HepG2 (cell line): ENCODE measurements at regions not wholly inside any gene's neighbourhood (a gene's known extent, or its start where the extent isn't known, plus 50 kb on each side); places are given as distances from the start of the nearest gene placed in this dataset.

ENCODE experiments used
- ATAC-seq: fragments of 200-7000 bp; cut with Tn5 transposase; 3 replicates; pipeline ENCODE4 v1.9.1; 2020; ENCODE audit warnings: mild to moderate bottlenecking, moderate library complexity
- BruUV-seq: library from RNA; stranded (reverse); fragments of 400-500 nt; replicated peaks from 2 replicates; lab custom pipeline; 2021; lab: Mats Ljungman, UMichigan
- CTCF ChIA-PET: fragments of 300-600 bp; formaldehyde crosslinking; extraction: SDS; loops from one replicate; lab custom pipeline; 2021; ENCODE audit warnings: low total read pairs, inconsistent platforms, low intra/inter-chr PET ratio; lab: Yijun Ruan, JAX
- POLR2A ChIA-PET: fragments of 350-600 bp; sonication (Branson Sonifier 250); formaldehyde crosslinking; loops from one replicate; lab custom pipeline; 2020; ENCODE audit warnings: antibody characterized with exemption, inconsistent platforms; lab: Yijun Ruan, JAX
- DNase-seq: peaks from one replicate; pipeline ENCODE4 v3.0.0-alpha.2; 2015; ENCODE audit warnings: low spot score
- FAIRE-seq: peaks from 3 replicates; lab custom pipeline; 2011; peaks lifted over from hg19 to GRCh38; lab: Jason Lieb, UNC
- H2AFZ ChIP-seq: one replicate; pipeline ENCODE4 v1.6.1; 2011; ENCODE audit warnings: low read length, inconsistent platforms
- H3K27ac ChIP-seq: fragments of 300-600 bp; 3 replicates; pipeline ENCODE4 v1.8.0; 2011; ENCODE audit warnings: mixed run types, mild to moderate bottlenecking, mixed read lengths, low read length, inconsistent platforms; ENCODE audit not compliant: insufficient read depth; ENCODE audit errors: extremely low read length
- H3K27me3 ChIP-seq, 2 experiments: fragments of 200-600 bp in 1 of 2; 2 replicates in 1 of 2; 3 replicates in 1 of 2; pipeline versions ENCODE4 v1.6.0 to v1.8.0; 2011; ENCODE audit warnings: low read length in 2 of 2, mild to moderate bottlenecking in 2 of 2, moderate library complexity in 2 of 2, inconsistent platforms in 1 of 2; ENCODE audit not compliant: insufficient read depth in 2 of 2, control insufficient read depth in 1 of 2
- H3K36me3 ChIP-seq, 2 experiments: fragments of 200-600 bp in 1 of 2; replicated peaks in 1 of 2; 2 replicates in 1 of 2; 3 replicates in 1 of 2; pipeline versions ENCODE4 v1.5.1 to v1.8.0; 2011; ENCODE audit warnings: low read length in 2 of 2, inconsistent platforms in 1 of 2; ENCODE audit not compliant: insufficient read depth in 2 of 2, control insufficient read depth in 1 of 2
- H3K4me1 ChIP-seq: 2 replicates; pipeline ENCODE4 v1.5.1; 2012; ENCODE audit warnings: low read length, inconsistent platforms; ENCODE audit not compliant: insufficient read depth
- H3K4me2 ChIP-seq: 2 replicates; pipeline ENCODE4 v1.6.0; 2011; ENCODE audit warnings: low read depth, low read length, inconsistent platforms
- H3K4me3 ChIP-seq, 3 experiments: fragments of 200-600 bp in 1 of 3; sonication (generic), shearing (Covaris generic) in 1 of 3; replicated peaks in 1 of 3; 2 replicates each; pipeline ENCODE4 v1.5.1; 2011 to 2016; ENCODE audit warnings: low read length in 3 of 3, inconsistent platforms in 2 of 3, low read depth in 2 of 3, mild to moderate bottlenecking in 2 of 3, control low read depth in 1 of 3, mixed read lengths in 1 of 3; ENCODE audit not compliant: insufficient read depth in 1 of 3
- H3K79me2 ChIP-seq: one replicate; pipeline ENCODE4 v1.6.1; 2011; ENCODE audit warnings: low read length, inconsistent platforms; ENCODE audit not compliant: insufficient read depth
- H3K9ac ChIP-seq: 2 replicates; pipeline ENCODE4 v1.6.0; 2011; ENCODE audit warnings: mild to moderate bottlenecking, low read depth, low read length, inconsistent platforms; ENCODE audit not compliant: insufficient read depth
- H3K9me3 ChIP-seq: 2 replicates; pipeline ENCODE4 v1.5.1; 2012; ENCODE audit warnings: mild to moderate bottlenecking, low read length
- H4K20me1 ChIP-seq: 2 replicates; pipeline ENCODE4 v1.6.0; 2011; ENCODE audit warnings: inconsistent platforms, mild to moderate bottlenecking, low read length, moderate library complexity; ENCODE audit not compliant: insufficient read depth
- CERS6 ChIP-seq: sonication (generic); formaldehyde crosslinking; IDR thresholded peaks from 2 replicates; pipeline ENCODE4 v1.5.0; 2020; ENCODE audit warnings: missing genetic modification reagents
- EEA1 ChIP-seq: sonication (generic); formaldehyde crosslinking; IDR thresholded peaks from 2 replicates; pipeline ENCODE4 v1.5.1; 2020; ENCODE audit warnings: mild to moderate bottlenecking, missing genetic modification reagents, borderline replicate concordance
- FOSL1 ChIP-seq: sonication (generic); formaldehyde crosslinking; IDR thresholded peaks from 2 replicates; pipeline ENCODE4 v1.9.0; 2021; ENCODE audit warnings: missing genetic modification reagents, borderline replicate concordance
- HIVEP1 ChIP-seq: sonication (generic); formaldehyde crosslinking; IDR thresholded peaks from 2 replicates; pipeline ENCODE4 v1.4.0; 2020; ENCODE audit warnings: mild to moderate bottlenecking, missing genetic modification reagents
- KDM6A ChIP-seq: IDR thresholded peaks from 2 replicates; pipeline ENCODE4 v1.6.1; 2016; ENCODE audit warnings: low read depth
- LCORL ChIP-seq, 2 experiments: fragments of 450-650 bp in 1 of 2; sonication (generic) in 1 of 2; formaldehyde crosslinking in 1 of 2; IDR thresholded peaks; 2 replicates each; pipeline versions ENCODE4 v1.5.0 to v1.6.1; 2017 to 2020; ENCODE audit warnings: antibody characterized with exemption in 1 of 2, missing genetic modification reagents in 1 of 2
- PRDM10 ChIP-seq: sonication (generic); formaldehyde crosslinking; IDR thresholded peaks from 2 replicates; pipeline ENCODE4 v1.4.0; 2020; ENCODE audit warnings: low read depth, missing genetic modification reagents
- RFX1 ChIP-seq: fragments of 450-650 bp; IDR thresholded peaks from 2 replicates; pipeline ENCODE4 v1.6.1; 2017
- U2AF2 ChIP-seq: fragments of 200-400 bp; formaldehyde crosslinking; IDR thresholded peaks from 2 replicates; pipeline ENCODE4 v1.6.1; 2017; ENCODE audit warnings: low read depth, mild to moderate bottlenecking, low read length
- ZIK1 ChIP-seq: sonication (generic); formaldehyde crosslinking; IDR thresholded peaks from 2 replicates; pipeline ENCODE4 v1.5.0; 2020; ENCODE audit warnings: mild to moderate bottlenecking, low read depth, missing genetic modification reagents, borderline replicate concordance
- ZNF275 ChIP-seq: sonication (generic); formaldehyde crosslinking; IDR thresholded peaks from 2 replicates; pipeline ENCODE4 v1.8.0; 2022; ENCODE audit warnings: missing genetic modification reagents, mild to moderate bottlenecking, inconsistent platforms, borderline replicate concordance
- ZNF430 ChIP-seq: sonication (generic); formaldehyde crosslinking; IDR thresholded peaks from 2 replicates; pipeline ENCODE4 v1.9.0; 2021; ENCODE audit warnings: mild to moderate bottlenecking, missing genetic modification reagents
- ZNF841 ChIP-seq: sonication (generic); formaldehyde crosslinking; IDR thresholded peaks from 2 replicates; pipeline ENCODE4 v1.8.1; 2023; ENCODE audit warnings: missing genetic modification reagents, borderline replicate concordance
- WGBS: methylation state at CpG from one replicate; pipeline ENCODE4 v1.1.6; 2017; ENCODE audit warnings: low lambda C conversion rate; 5-methylcytosine and 5-hydroxymethylcytosine counted together
- in situ Hi-C: cut with HindIII; loops from 2 replicates; pipeline ENCODE4 v1.10.0; 2017; ENCODE audit warnings: low pct_unique_long_range_greater_than_20kb; ENCODE audit not compliant: extremely low pct_ligation_motif_present
- intact Hi-C: fragments of 100-400 bp; cut with micrococcal nuclease; formaldehyde crosslinking; loops from one replicate; pipeline ENCODE4 v1.10.0; 2022; ENCODE audit not compliant: unreplicated experiment

- TF ChIP-seq ZNF275 (CRISPR knock-in tag) (no peak), FOSL1 (CRISPR knock-in tag) (no peak)
- BruUV-seq: no TSS peak
- H3K36me3 ChIP-seq: no peaks in the 10 kb centered on the region
- in situ Hi-C loops: no loop called here
- H3K4me3 ChIP-seq: no peak overlapping the region
- no peaks in the 10 kb centered on the region for H4K20me1 ChIP-seq
- ATAC-seq (no peak), FAIRE-seq (no peak), DNase-seq (no peak)
- CTCF ChIA-PET: no interaction called here
- no peak overlapping the region for H3K4me2 ChIP-seq
- POLR2A ChIA-PET: no interaction called here
- H3K4me1 ChIP-seq: no peaks in the 10 kb centered on the region
- H3K9me3 ChIP-seq: peaks cover 73% of the 10 kb centered on the region
- H3K27me3 ChIP-seq: no peaks in the 10 kb centered on the region
- H3K27ac ChIP-seq: no peak overlapping the region
- intact Hi-C loops: no loop called here
- WGBS: 3% methylated on average over 2 of the region's 2 CpGs
- H2AFZ ChIP-seq: no peak overlapping the region
- H3K79me2 ChIP-seq: no peaks in the 10 kb centered on the region
- H3K9ac ChIP-seq: no peak overlapping the region
These were observed 877.1 kb downstream of the C12orf50 start for GRCh38 chr12:87152075-87152474.

- H3K4me1 ChIP-seq: no peaks in the 10 kb centered on the region
- intact Hi-C loops (no loop called here), in situ Hi-C loops (no loop called here)
- H3K9me3 ChIP-seq: peaks cover 80% of the 10 kb centered on the region
- H3K79me2 ChIP-seq: no peaks in the 10 kb centered on the region
- FAIRE-seq (no peak), DNase-seq (no peak), ATAC-seq (no peak)
- CTCF ChIA-PET: no interaction called here
- no peak overlapping the region for H3K9ac ChIP-seq
- H3K27ac ChIP-seq: no peak overlapping the region
- H3K36me3 ChIP-seq: no peaks in the 10 kb centered on the region
- H4K20me1 ChIP-seq: no peaks in the 10 kb centered on the region
- POLR2A ChIA-PET: no interaction called here
- H2AFZ ChIP-seq: no peak overlapping the region
- BruUV-seq: no TSS peak
- H3K4me3 ChIP-seq: no peak overlapping the region
- H3K27me3 ChIP-seq: no peaks in the 10 kb centered on the region
- no peak overlapping the region for H3K4me2 ChIP-seq
- WGBS: 86% methylated on average over 1 of the region's 2 CpGs
- no peak for TF ChIP-seq ZNF430 (CRISPR knock-in tag)
- TF ChIP-seq HIVEP1 (CRISPR knock-in tag): no peak
- TF ChIP-seq ZIK1 (CRISPR knock-in tag): no peak
- no peak for TF ChIP-seq RFX1
- TF ChIP-seq U2AF2: no peak
- no peak for TF ChIP-seq PRDM10
- no peak for TF ChIP-seq EEA1 (CRISPR knock-in tag)
- TF ChIP-seq CERS6: no peak
- TF ChIP-seq LCORL (IDR thresholded peaks at IDR 0.05): no peak
- TF ChIP-seq LCORL (CRISPR knock-in tag; IDR thresholded peaks at IDR 0.05): no peak
- no peak for TF ChIP-seq KDM6A
- TF ChIP-seq ZNF841: no peak
These were observed 878.1 kb downstream of the C12orf50 start for GRCh38 chr12:87150969-87151662.
